Fibroblast of lung (primary cell): ENCODE measurements at regions not wholly inside any gene's neighbourhood (a gene's known extent, or its start where the extent isn't known, plus 50 kb on each side); places are given as distances from the start of the nearest gene placed in this dataset.

Source experiments
- DNase-seq, 2 donors: peaks; one replicate each; pipeline versions ENCODE4 v3.0.0 to v3.0.0-alpha.2; 2010; ENCODE audit warnings: low read depth in 2 of 2
- H2AFZ ChIP-seq: 2 replicates; pipeline ENCODE4 v1.5.1; 2012; ENCODE audit warnings: low read length, control low read depth, inconsistent platforms
- H3K27ac ChIP-seq: 2 replicates; pipeline ENCODE4 v1.5.1; 2011; ENCODE audit warnings: low read length, control low read depth; ENCODE audit not compliant: insufficient read depth
- H3K27me3 ChIP-seq: 2 replicates; pipeline ENCODE4 v1.5.1; 2011; ENCODE audit warnings: mild to moderate bottlenecking, low read length; ENCODE audit not compliant: control insufficient read depth, insufficient read depth
- H3K36me3 ChIP-seq: 2 replicates; pipeline ENCODE4 v1.5.1; 2011; ENCODE audit warnings: low read length; ENCODE audit not compliant: control insufficient read depth, insufficient read depth
- H3K4me1 ChIP-seq: 2 replicates; pipeline ENCODE4 v1.5.1; 2011; ENCODE audit warnings: low read length; ENCODE audit not compliant: control insufficient read depth, insufficient read depth; ENCODE audit errors: extremely low read depth
- H3K4me2 ChIP-seq: 2 replicates; pipeline ENCODE4 v1.5.1; 2011; ENCODE audit warnings: low read length, control low read depth; ENCODE audit not compliant: insufficient read depth; ENCODE audit errors: extremely low read depth
- H3K4me3 ChIP-seq, 4 experiments: fragments of 200-600 bp in 1 of 4; sonication (generic) in 1 of 4; replicated peaks in 1 of 4; 2 replicates each; pipeline ENCODE4 v1.5.1; 2011 to 2016; ENCODE audit warnings: low read length in 4 of 4, low read depth in 3 of 4, mild to moderate bottlenecking in 3 of 4, control low read depth in 2 of 4, inconsistent platforms in 1 of 4, mixed read lengths in 1 of 4; ENCODE audit not compliant: insufficient read depth in 1 of 4; ENCODE audit errors: control extremely low read depth in 1 of 4
- H3K79me2 ChIP-seq: 2 replicates; pipeline ENCODE4 v1.5.1; 2012; ENCODE audit warnings: mild to moderate bottlenecking, low read length, inconsistent platforms; ENCODE audit not compliant: control insufficient read depth, insufficient read depth
- H3K9ac ChIP-seq: 2 replicates; pipeline ENCODE4 v1.5.1; 2011; ENCODE audit warnings: mild to moderate bottlenecking, low read length, control low read depth; ENCODE audit not compliant: insufficient read depth
- H3K9me3 ChIP-seq: 2 replicates; pipeline ENCODE4 v1.5.1; 2012; ENCODE audit warnings: low read depth, low read length; ENCODE audit not compliant: control insufficient read depth, insufficient read depth
- H4K20me1 ChIP-seq: 2 replicates; pipeline ENCODE4 v1.5.1; 2011; ENCODE audit warnings: low read length; ENCODE audit not compliant: control insufficient read depth, insufficient read depth; ENCODE audit errors: extremely low read depth
- EZH2 ChIP-seq: IDR thresholded peaks from 2 replicates; pipeline ENCODE4 v1.5.1; 2012; ENCODE audit warnings: low read length, control low read depth, mild to moderate bottlenecking; ENCODE audit errors: missing control alignments
- TF ChIP-seq, protein P1 (sequence below), 2 donors: IDR thresholded peaks in 1 of 2; conservative IDR thresholded peaks in 1 of 2; 1 replicate in 1 of 2; 2 replicates in 1 of 2; pipeline ENCODE4 v1.5.1; 2011 to 2012; ENCODE audit warnings: low read length in 2 of 2, control low read depth in 1 of 2, inconsistent platforms in 1 of 2, low read depth in 1 of 2, mild to moderate bottlenecking in 1 of 2

DNA sequence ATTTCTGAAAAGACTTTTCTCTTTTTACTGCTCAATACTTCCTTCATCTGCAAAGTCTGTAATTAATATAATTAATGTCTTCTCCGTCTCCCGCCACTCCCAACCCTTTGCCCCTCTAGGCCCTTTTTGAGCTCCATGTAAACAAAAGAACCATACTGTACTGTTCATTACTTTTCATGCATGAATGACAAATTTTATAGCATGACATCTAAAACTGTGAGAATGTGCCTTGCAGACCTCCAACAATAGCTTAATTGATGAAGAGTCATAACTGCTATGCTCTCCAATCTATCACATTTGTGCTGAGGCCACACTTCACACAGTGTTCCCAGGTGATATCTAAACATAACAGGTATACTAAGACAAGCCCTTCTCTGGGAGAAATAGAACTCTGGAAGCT is 1122.7 kb upstream of the ATXN7L3B start:
- Histone ChIP-seq H3K36me3 (no peaks in the 10 kb centered on the region), H3K27me3 (no peaks in the 10 kb centered on the region), H3K9me3 (no peaks in the 10 kb centered on the region), H3K79me2 (no peaks in the 10 kb centered on the region), H3K4me3 (no peak overlapping the region), H2AFZ (no peak overlapping the region), H3K27ac (no peak overlapping the region), H4K20me1 (no peaks in the 10 kb centered on the region), H3K4me2 (no peak overlapping the region), H3K4me1 (no peaks in the 10 kb centered on the region), H3K9ac (no peak overlapping the region)
- DNase-seq: no peak
- TF ChIP-seq, protein P1, sequence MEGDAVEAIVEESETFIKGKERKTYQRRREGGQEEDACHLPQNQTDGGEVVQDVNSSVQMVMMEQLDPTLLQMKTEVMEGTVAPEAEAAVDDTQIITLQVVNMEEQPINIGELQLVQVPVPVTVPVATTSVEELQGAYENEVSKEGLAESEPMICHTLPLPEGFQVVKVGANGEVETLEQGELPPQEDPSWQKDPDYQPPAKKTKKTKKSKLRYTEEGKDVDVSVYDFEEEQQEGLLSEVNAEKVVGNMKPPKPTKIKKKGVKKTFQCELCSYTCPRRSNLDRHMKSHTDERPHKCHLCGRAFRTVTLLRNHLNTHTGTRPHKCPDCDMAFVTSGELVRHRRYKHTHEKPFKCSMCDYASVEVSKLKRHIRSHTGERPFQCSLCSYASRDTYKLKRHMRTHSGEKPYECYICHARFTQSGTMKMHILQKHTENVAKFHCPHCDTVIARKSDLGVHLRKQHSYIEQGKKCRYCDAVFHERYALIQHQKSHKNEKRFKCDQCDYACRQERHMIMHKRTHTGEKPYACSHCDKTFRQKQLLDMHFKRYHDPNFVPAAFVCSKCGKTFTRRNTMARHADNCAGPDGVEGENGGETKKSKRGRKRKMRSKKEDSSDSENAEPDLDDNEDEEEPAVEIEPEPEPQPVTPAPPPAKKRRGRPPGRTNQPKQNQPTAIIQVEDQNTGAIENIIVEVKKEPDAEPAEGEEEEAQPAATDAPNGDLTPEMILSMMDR (conservative IDR thresholded peaks at IDR 0.05 in 1 of 2, IDR thresholded peaks at IDR 0.05 in 1 of 2; ENCODE audit: low read depth in 1 of 2, low read length in 2 of 2): no peak
- TF ChIP-seq EZH2: no peak

DNA sequence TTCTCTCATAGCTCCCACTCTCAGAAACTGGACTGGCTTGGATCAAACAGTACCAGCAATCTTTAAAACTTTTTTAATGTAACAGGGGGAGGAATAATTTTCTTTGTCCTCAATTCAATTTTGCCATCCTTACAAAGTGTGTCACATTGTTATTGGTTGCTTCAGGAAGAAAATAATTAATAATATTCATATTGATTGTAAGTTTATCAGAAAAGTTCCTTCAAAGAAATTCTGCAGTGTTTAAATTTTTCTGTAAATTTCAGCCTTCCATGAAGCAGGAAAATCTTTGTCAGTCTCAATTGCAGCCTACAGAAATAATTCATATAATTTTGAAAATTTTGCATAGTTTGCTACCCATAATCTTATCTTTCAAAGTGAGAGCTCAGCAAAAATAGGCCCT is 1119.1 kb upstream of the ATXN7L3B start:
- Histone ChIP-seq H3K36me3 (no peaks in the 10 kb centered on the region), H3K27me3 (no peaks in the 10 kb centered on the region), H3K9me3 (no peaks in the 10 kb centered on the region), H3K4me3 (no peak overlapping the region), H3K27ac (no peak overlapping the region), H4K20me1 (no peaks in the 10 kb centered on the region), H3K79me2 (no peaks in the 10 kb centered on the region), H3K4me1 (no peaks in the 10 kb centered on the region), H3K4me2 (no peak overlapping the region), H3K9ac (no peak overlapping the region), H2AFZ (no peak overlapping the region)
- DNase-seq: no peak
- TF ChIP-seq, protein P1 (conservative IDR thresholded peaks at IDR 0.05 in 1 of 2, IDR thresholded peaks at IDR 0.05 in 1 of 2; ENCODE audit: low read depth in 1 of 2, low read length in 2 of 2): no peak
- TF ChIP-seq EZH2: no peak

DNA sequence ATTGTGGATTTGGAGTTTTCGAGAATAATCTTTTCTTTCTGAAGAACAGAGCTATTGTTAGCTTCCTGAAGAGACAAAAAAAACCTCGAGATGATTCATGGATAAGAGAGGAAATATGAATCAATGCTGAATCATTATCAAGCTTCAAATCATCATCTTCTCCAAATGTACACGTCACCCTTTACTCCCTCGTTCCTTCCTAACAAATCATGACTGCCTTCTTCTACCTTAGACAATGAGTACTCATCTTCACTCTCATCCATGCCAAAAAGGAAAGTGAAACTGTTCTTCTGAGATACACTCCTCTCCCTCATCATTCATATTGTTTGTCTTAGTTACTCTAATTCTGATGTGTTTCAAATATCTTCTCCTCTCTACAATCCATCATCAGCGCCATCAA is 1115.8 kb upstream of the ATXN7L3B start:
- H3K4me2 ChIP-seq: no peak overlapping the region
- H3K27ac ChIP-seq: no peak overlapping the region
- no peaks in the 10 kb centered on the region for H3K36me3 ChIP-seq
- no peaks in the 10 kb centered on the region for H3K9me3 ChIP-seq
- H3K27me3 ChIP-seq: no peaks in the 10 kb centered on the region
- no peaks in the 10 kb centered on the region for H3K79me2 ChIP-seq
- no peak overlapping the region for H3K4me3 ChIP-seq
- TF ChIP-seq, protein P1 (conservative IDR thresholded peaks at IDR 0.05 in 1 of 2, IDR thresholded peaks at IDR 0.05 in 1 of 2; ENCODE audit: low read depth in 1 of 2, low read length in 2 of 2): no peak
- TF ChIP-seq EZH2: no peak
- H2AFZ ChIP-seq: no peak overlapping the region
- no peak overlapping the region for H3K9ac ChIP-seq
- DNase-seq: peak in 1 of 2 donors; percentile 16
- no peaks in the 10 kb centered on the region for H4K20me1 ChIP-seq
- no peaks in the 10 kb centered on the region for H3K4me1 ChIP-seq
